HG02870 (cell line): ENCODE measurements at regions not wholly inside any gene's neighbourhood (a gene's known extent, or its start where the extent isn't known, plus 50 kb on each side); places are given as distances from the start of the nearest gene placed in this dataset.
"Not testable (repeated sequence)": the region's sequence is repeated elsewhere in the genome, so short reads cannot be mapped to it uniquely, and the experiment has no call there.

Experiments used
- ATAC-seq: cut with Tn5 transposase; IDR thresholded peaks from one replicate; pipeline ENCODE4 v1.9.1; 2021; ENCODE audit warnings: mild to moderate bottlenecking, moderate library complexity; ENCODE audit not compliant: unreplicated experiment

- ATAC-seq, result no peak
Measured at GRCh38 chr5:174571662-174572397, 152.6 kb upstream of the MSX2 start.

- ATAC-seq, result no peak
Measured at GRCh38 chr5:174572591-174572990, 151.8 kb upstream of the MSX2 start.

GRCh38 chr5:174573221-174573994 is 151.0 kb upstream of the MSX2 start:
- ATAC-seq, result no peak

DNA sequence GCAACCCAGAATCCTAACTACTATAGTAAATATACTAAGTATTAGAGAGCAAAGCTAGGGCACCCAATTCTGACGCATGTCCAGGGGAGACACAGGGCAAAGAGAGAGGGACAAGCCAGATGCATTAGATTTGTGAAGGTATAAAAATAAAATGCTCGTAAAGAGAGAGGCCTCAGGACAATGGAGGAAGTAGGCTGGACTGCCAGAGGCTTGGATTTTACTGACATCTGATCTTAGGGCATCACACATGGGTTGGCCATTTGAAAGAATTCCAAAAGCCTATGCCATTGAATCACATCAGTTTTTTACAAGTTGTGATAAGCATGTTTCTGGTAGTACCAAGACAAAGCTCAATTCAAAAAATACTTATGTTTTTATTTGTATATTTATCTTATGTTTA is 149.3 kb upstream of the MSX2 start:
- ATAC-seq, result no peak

DNA sequence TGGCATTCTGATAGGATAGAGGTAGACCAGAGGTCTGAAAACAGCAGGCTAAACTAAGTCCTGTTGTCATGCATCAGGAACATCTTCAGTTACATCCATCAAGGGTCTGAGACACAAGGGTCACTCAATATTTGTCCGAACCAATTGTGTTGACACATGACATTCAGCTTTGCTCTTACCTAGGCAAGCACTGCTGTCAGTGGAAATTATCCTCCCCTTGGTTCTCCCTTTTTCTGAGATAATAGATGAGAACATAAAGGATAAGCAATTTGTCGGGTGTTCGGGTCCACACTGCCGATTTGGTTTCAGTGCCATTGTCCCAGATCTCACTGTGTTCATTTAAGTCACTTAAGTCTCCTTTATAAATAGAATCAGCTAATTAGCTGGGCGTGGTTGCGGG is 148.3 kb upstream of the MSX2 start:
- no peak for ATAC-seq

- no peak for ATAC-seq
Measured at GRCh38 chr5:174581479-174581878, 142.9 kb upstream of the MSX2 start.

DNA sequence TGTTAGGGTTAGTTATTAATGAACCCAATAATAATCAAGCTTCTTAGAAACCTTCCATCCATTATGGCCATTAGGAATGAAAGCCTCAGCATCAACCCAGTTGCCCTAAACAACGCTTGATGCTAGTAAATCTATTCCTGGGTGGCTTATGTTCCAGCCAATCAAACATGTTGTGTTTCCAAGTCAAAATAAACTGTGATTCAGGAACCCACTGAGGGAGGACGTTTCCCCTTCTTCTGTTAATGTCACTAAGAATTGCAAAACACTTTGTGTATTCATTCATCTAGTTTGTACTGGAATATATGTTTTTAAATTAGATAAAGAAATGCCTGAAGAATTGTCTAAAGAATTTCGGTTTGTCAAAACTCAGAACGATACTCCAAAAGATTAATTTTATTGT is 142.5 kb upstream of the MSX2 start:
- ATAC-seq, result no peak

DNA sequence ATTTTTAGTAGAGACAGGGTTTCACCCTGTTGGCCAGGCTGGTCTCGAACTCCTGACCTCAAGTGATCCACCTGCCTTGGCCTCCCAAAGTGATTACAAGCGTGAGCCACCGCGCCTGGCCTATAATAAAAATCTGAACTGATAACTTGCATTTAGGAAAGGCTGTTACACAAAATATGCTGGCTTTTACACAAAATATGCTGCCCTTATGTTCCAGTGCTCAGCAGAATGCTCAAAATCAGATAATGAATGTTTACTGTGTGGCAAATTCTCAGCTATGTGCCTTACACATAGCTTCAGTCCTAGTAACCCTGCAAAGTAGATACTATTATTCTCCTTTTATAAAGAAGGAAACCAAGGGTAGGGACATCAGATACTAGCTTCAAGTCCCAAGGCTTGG is 141.3 kb upstream of the MSX2 start:
- no peak for ATAC-seq

GRCh38 chr5:174585472-174585871 is 138.9 kb upstream of the MSX2 start:
- no peak for ATAC-seq

DNA sequence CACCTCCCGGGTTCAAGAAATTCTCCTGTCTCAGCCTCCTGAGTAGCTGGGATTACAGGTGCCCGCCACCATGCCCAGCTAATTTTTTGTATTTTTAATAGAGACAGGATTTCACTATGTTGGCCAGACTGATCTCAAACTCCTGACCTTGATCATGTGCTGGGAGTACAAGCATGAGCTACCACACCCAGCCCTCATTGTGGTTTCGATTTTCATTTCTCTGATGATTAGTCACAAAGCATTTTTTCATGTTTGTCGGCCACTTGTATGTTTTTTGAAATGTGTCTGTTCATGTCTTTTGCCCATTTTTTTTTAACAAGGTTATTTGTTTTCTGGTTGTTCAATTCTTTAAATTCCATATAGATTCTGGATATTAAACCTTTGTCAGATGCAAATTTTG is 138.2 kb upstream of the MSX2 start:
- ATAC-seq, result not testable (repeated sequence)

- no peak for ATAC-seq
Measured at GRCh38 chr5:174589011-174589410, 135.4 kb upstream of the MSX2 start.

DNA sequence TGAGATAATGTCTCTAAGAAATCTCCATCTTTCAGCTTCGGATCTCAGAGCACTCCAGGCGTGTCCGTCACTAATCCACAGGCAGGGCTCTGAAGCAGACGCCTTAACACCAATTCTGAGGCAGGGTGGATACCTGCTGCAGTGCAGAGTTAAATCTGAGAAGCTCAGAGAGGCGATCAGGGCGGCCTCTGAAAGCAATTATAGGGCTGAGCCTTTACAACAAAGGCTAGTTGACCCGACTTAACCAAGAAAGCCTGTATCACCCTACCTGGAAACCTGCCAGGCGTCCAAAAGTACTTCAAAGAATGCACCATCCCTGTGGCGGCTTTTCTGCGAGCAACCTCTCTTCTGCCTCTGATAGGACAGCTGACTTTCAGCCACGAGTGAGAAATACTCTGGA is 134.8 kb upstream of the MSX2 start:
- ATAC-seq, result no peak

DNA sequence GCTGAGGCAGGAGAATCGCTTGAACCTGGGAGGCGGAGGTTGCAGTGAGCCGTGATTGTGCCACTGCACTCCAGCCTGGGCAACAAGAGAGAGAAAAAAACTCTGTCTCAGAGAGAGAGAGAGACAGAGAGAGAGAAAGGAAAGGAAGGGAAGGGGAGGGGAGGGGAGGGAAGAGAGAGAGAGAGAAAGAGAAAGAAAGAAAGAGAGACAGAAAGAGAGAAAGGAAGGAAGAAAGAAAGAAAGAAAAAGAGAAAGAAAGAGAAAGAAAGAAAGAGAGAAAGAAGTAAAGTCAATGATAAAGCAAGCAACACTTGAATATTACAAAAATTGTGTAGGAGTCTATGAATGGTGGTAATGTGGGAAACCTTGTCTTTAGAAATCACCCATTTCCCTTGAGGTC is 133.6 kb upstream of the MSX2 start:
- ATAC-seq, result no peak

- no peak for ATAC-seq
Measured at GRCh38 chr5:174596429-174596828, 128.0 kb upstream of the MSX2 start.

GRCh38 chr5:174599992-174600391 is 124.4 kb upstream of the MSX2 start:
- ATAC-seq, result no peak

GRCh38 chr5:174601946-174602345 is 122.4 kb upstream of the MSX2 start:
- ATAC-seq, result no peak

DNA sequence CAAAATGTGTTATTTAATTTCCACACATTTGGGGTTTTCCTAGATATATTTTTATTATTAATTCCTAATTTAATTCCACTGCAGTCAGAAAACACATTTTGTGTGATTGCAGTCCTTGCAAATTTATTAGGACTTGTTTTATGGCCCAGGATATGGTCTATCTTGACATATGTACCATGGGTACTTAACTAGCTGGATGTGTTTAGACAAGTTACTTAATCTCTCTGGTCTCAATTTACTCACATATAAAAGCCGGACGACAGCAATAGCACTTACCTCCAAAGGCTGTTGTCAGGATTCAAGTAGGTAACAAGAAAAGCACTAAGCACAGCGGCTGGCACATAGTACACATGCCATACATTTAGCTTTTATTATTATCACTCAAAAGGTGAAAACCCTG is 118.2 kb upstream of the MSX2 start:
- no peak for ATAC-seq

DNA sequence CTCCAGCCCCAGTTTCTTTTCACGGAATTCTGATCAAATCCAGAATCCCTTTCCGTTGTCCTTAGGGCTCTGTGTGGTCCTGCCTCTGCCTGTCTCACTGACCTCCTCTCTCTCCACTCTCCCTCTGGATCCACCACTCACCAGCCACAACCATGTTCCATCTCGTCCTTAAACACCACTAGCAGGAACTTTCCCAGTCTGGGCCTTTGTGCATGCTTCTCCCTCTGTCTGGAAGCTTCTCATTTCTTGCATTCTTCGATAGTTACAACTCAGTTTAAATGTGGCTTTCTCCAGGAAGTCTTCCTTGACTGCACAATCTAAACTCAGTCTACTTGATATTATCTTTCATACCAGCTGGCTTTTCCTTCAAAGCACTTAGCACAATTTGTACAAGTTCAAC is 117.7 kb upstream of the MSX2 start:
- ATAC-seq, result no peak

- no peak for ATAC-seq
Measured at GRCh38 chr5:174607205-174607604, 117.2 kb upstream of the MSX2 start.

- ATAC-seq, result no peak
Measured at GRCh38 chr5:174607916-174608315, 116.5 kb upstream of the MSX2 start.

DNA sequence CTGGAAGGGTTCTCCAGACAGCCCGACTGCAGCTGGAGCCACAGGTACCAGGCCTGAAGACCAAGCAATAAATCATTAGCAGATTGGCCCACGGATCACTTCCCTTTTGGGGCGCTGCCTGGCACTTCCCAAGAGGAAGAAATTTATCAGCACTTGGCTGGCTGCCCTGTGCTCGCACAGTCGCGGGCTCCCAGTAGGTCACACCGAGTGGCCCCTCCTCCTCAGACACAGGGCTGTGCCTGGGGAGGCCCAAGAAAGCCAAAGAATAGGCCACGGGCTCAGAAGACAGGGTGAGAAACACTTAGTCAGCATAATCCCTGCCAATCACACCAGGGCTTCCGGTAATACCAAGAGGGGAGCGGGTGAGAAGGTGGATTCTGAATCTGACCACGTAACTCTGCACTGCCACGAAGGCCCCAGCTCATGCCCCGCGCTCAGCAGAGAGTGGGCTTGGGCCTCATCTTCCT is 115.7 kb upstream of the MSX2 start:
- no peak for ATAC-seq

DNA sequence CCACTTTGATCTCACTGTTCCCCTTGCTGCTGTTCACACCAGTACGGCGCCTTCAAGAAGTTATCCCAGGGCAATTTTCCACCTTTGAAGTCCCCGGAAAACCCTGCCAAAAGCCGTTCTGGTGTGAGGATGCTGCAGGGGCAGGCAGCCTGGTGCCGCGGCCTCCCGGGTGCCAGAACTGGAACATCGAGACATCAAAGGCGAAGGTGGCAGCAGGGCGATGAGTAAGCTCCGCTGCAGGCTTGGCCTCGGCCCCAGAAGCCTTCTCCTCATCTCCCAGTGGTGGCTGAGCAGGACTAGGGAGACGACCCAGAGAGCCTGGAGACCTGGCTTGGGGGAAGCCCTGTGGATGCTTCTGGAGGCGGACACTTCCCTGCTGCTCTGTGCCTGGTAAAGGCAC is 115.3 kb upstream of the MSX2 start:
- ATAC-seq, result no peak
